GM12878 (cell line): ENCODE measurements at regions not wholly inside any gene's neighbourhood (a gene's known extent, or its start where the extent isn't known, plus 50 kb on each side); places are given as distances from the start of the nearest gene placed in this dataset.

Experiments used
- ATAC-seq: fragments of 200-7000 bp; cut with Tn5 transposase; 3 replicates; pipeline ENCODE4 v1.9.1; 2020; ENCODE audit warnings: mild to moderate bottlenecking, moderate library complexity
- BruUV-seq: library from RNA; stranded (reverse); fragments of 400-500 nt; replicated peaks from 2 replicates; lab custom pipeline; 2021; lab: Mats Ljungman, UMichigan
- CTCF ChIA-PET: fragments of 300-600 bp; sonication (Branson Sonifier 250); formaldehyde crosslinking; extraction: SDS; loops from one replicate; lab custom pipeline; 2021; ENCODE audit warnings: inconsistent platforms; lab: Yijun Ruan, JAX
- POLR2A ChIA-PET: fragments of 350-600 bp; formaldehyde crosslinking; extraction: SDS; loops from one replicate; lab custom pipeline; 2021; ENCODE audit warnings: inconsistent platforms; lab: Charles Lee
- RAD21 ChIA-PET: fragments of 300-600 bp; sonication (Branson Sonifier 250); formaldehyde crosslinking; loops from one replicate; lab custom pipeline; 2023; ENCODE audit warnings: antibody characterized with exemption; ENCODE audit not compliant: unreplicated experiment; lab: Charles Lee
- SMC1A ChIA-PET: fragments of 300-600 bp; sonication (Branson Sonifier 250); formaldehyde crosslinking; loops from one replicate; lab custom pipeline; 2023; ENCODE audit not compliant: unreplicated experiment, uncharacterized antibody; lab: Charles Lee
- DNase-seq: peaks from one replicate; pipeline ENCODE4 v3.0.0-alpha.2; 2011; ENCODE audit warnings: low read depth, low spot score
- FAIRE-seq: peaks from 3 replicates; lab custom pipeline; 2011; peaks lifted over from hg19 to GRCh38; lab: Jason Lieb, UNC
- H2AFZ ChIP-seq: 2 replicates; pipeline ENCODE4 v1.6.0; 2011; ENCODE audit warnings: low read depth, low read length, control low read depth; ENCODE audit not compliant: control insufficient read depth
- H3K27ac ChIP-seq: 2 replicates; pipeline ENCODE4 v1.5.1; 2011; ENCODE audit warnings: control low read depth; ENCODE audit not compliant: control insufficient read depth, insufficient read depth
- H3K27me3 ChIP-seq, 2 experiments: replicated peaks in 1 of 2; 2 replicates each; pipeline versions ENCODE4 v1.6.0 to v1.6.1; 2011; ENCODE audit warnings: low read length in 1 of 2; ENCODE audit not compliant: control insufficient read depth in 2 of 2, insufficient read depth in 2 of 2
- H3K36me3 ChIP-seq, 2 experiments: 2 replicates each; pipeline ENCODE4 v1.5.1; 2011; ENCODE audit warnings: low read length in 1 of 2; ENCODE audit not compliant: control insufficient read depth in 2 of 2, insufficient read depth in 2 of 2
- H3K4me1 ChIP-seq: 2 replicates; pipeline ENCODE4 v1.6.1; 2011; ENCODE audit warnings: mild to moderate bottlenecking, low read length, moderate library complexity, mixed read lengths; ENCODE audit not compliant: control insufficient read depth, insufficient read depth
- H3K4me2 ChIP-seq: 2 replicates; pipeline ENCODE4 v1.6.0; 2011; ENCODE audit warnings: control low read depth; ENCODE audit not compliant: control insufficient read depth, insufficient read depth
- H3K4me3 ChIP-seq: fragments of 200-600 bp; sonication (generic); 2 replicates; pipeline ENCODE4 v1.5.1; 2016
- H3K79me2 ChIP-seq: 2 replicates; pipeline ENCODE4 v1.6.0; 2011; ENCODE audit warnings: low read length; ENCODE audit not compliant: control insufficient read depth, insufficient read depth
- H3K9ac ChIP-seq: 2 replicates; pipeline ENCODE4 v1.8.0; 2011; ENCODE audit warnings: low read length, control low read depth, mixed read lengths; ENCODE audit not compliant: control insufficient read depth, insufficient read depth
- H3K9me3 ChIP-seq: replicated peaks from 3 replicates; pipeline ENCODE4 v1.5.1; 2011; ENCODE audit warnings: mild to moderate bottlenecking, low read length; ENCODE audit not compliant: control insufficient read depth, insufficient read depth
- H4K20me1 ChIP-seq: 2 replicates; pipeline ENCODE4 v1.6.0; 2011; ENCODE audit not compliant: control insufficient read depth, insufficient read depth
- CBFB ChIP-seq: IDR thresholded peaks from 2 replicates; pipeline ENCODE4 v1.6.1; 2016; ENCODE audit warnings: antibody characterized with exemption, low read depth
- CBX3 ChIP-seq: fragments of 200-600 bp; sonication (generic); IDR thresholded peaks from 2 replicates; pipeline ENCODE4 v1.6.1; 2016; ENCODE audit warnings: low read depth, borderline replicate concordance
- CEBPZ ChIP-seq: fragments of 150-350 bp; IDR thresholded peaks from 2 replicates; pipeline ENCODE4 v1.6.1; 2016; ENCODE audit warnings: low read depth, low read length
- MAX ChIP-seq: IDR thresholded peaks from 2 replicates; pipeline ENCODE4 v1.6.1; 2012; ENCODE audit warnings: low read depth, low read length, improper control_type of control experiment
- MEF2A ChIP-seq: IDR thresholded peaks from 2 replicates; pipeline ENCODE4 v1.6.1; 2011; ENCODE audit warnings: low read depth, mild to moderate bottlenecking, low read length, moderate library complexity; ENCODE audit not compliant: insufficient read depth
- NBN ChIP-seq: fragments of 450-650 bp; IDR thresholded peaks from 2 replicates; pipeline ENCODE4 v1.6.1; 2016
- PAX5 ChIP-seq: IDR thresholded peaks from 2 replicates; pipeline ENCODE4 v1.6.1; 2011; ENCODE audit warnings: low read depth, low read length, borderline replicate concordance
- PML ChIP-seq: IDR thresholded peaks from 2 replicates; pipeline ENCODE4 v1.6.1; 2012; ENCODE audit warnings: low read length, inconsistent platforms
- POU2F2 ChIP-seq: IDR thresholded peaks from 3 replicates; pipeline ENCODE4 v1.6.1; 2011; ENCODE audit warnings: low read depth, mild to moderate bottlenecking, low read length, borderline replicate concordance
- RAD51 ChIP-seq: fragments of 450-650 bp; IDR thresholded peaks from 2 replicates; pipeline ENCODE4 v1.6.1; 2016; ENCODE audit warnings: moderate library complexity, mild to moderate bottlenecking, inconsistent platforms
- SMAD5 ChIP-seq: IDR thresholded peaks from 2 replicates; pipeline ENCODE4 v1.6.1; 2016; ENCODE audit warnings: antibody characterized with exemption, low read depth
- STAT3 ChIP-seq: IDR thresholded peaks from 2 replicates; pipeline ENCODE4 v1.6.1; 2011; ENCODE audit warnings: low read depth, low read length, improper control_type of control experiment
- SUZ12 ChIP-seq: fragments of 200-600 bp; sonication (generic); IDR thresholded peaks from one replicate; pipeline ENCODE4 v1.6.1; 2018; ENCODE audit warnings: antibody characterized with exemption, mild to moderate bottlenecking; ENCODE audit not compliant: unreplicated experiment
- TCF12 ChIP-seq: IDR thresholded peaks from 2 replicates; pipeline ENCODE4 v1.6.1; 2011; ENCODE audit warnings: low read depth, mild to moderate bottlenecking, low read length
- ZSCAN29 ChIP-seq: fragments of 450-650 bp; IDR thresholded peaks from 2 replicates; pipeline ENCODE4 v1.6.1; 2017; ENCODE audit warnings: mild to moderate bottlenecking, moderate library complexity
- WGBS: methylation state at CpG from one replicate; pipeline ENCODE4 v1.1.6; 2016; ENCODE audit warnings: low lambda C conversion rate; ENCODE audit not compliant: insufficient replicate concordance, insufficient coverage; ENCODE audit errors: missing lambda C conversion rate; 5-methylcytosine and 5-hydroxymethylcytosine counted together
- in situ Hi-C: fragments of 300-500 bp; cut with MboI; formaldehyde crosslinking; loops from 9 replicates; pipeline ENCODE4 v1.14.3; 2018; ENCODE audit warnings: mixed read lengths
- intact Hi-C: fragments of 100-400 bp; cut with micrococcal nuclease; formaldehyde crosslinking; loops from one replicate; pipeline ENCODE4 v1.14.2; 2022; ENCODE audit not compliant: unreplicated experiment
- TF ChIP-seq, protein P1 (sequence below): IDR thresholded peaks from 2 replicates; pipeline ENCODE4 v1.6.1; 2011; ENCODE audit warnings: low read depth, low read length, improper control_type of control experiment, borderline replicate concordance
- TF ChIP-seq, protein P2 (sequence below): fragments of 450-650 bp; IDR thresholded peaks from 2 replicates; pipeline ENCODE4 v1.6.1; 2017; ENCODE audit warnings: mild to moderate bottlenecking, low read depth, inconsistent platforms; ENCODE audit not compliant: poor library complexity, severe bottlenecking

- no peak overlapping the region for H3K4me2 ChIP-seq
- H3K27me3 ChIP-seq, result no peaks in the 10 kb centered on the region
- BruUV-seq, result no TSS peak
- no peaks in the 10 kb centered on the region for H3K36me3 ChIP-seq
- H3K4me1 ChIP-seq, result no peaks in the 10 kb centered on the region
- H3K9me3 ChIP-seq, result no peaks in the 10 kb centered on the region; the same call in 2 of the 3 replicates
- ChIA-PET RAD21 (no interaction called here), SMC1A (no interaction called here), POLR2A (no interaction called here), CTCF (no interaction called here)
- H3K79me2 ChIP-seq, result no peaks in the 10 kb centered on the region
- no peak overlapping the region for H3K27ac ChIP-seq
- no peak for DNase-seq
- H3K9ac ChIP-seq, result no peak overlapping the region
- no peak overlapping the region for H3K4me3 ChIP-seq
- no peak for ATAC-seq
- intact Hi-C loops, result no loop called here
- in situ Hi-C loops, result no loop called here
- no peaks in the 10 kb centered on the region for H4K20me1 ChIP-seq
- no peak overlapping the region for H2AFZ ChIP-seq
- 35% methylated on average over 19 of the region's 19 CpGs for WGBS
- no peak for FAIRE-seq
- TF ChIP-seq SMAD5, result no peak
- TF ChIP-seq, protein P1, sequence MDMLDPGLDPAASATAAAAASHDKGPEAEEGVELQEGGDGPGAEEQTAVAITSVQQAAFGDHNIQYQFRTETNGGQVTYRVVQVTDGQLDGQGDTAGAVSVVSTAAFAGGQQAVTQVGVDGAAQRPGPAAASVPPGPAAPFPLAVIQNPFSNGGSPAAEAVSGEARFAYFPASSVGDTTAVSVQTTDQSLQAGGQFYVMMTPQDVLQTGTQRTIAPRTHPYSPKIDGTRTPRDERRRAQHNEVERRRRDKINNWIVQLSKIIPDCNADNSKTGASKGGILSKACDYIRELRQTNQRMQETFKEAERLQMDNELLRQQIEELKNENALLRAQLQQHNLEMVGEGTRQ, result no peak
- TF ChIP-seq NBN, result no peak
- no peak for TF ChIP-seq CEBPZ
- no peak for TF ChIP-seq CBFB
- no peak for TF ChIP-seq MAX
- no peak for TF ChIP-seq STAT3
- no peak for TF ChIP-seq ZSCAN29
- TF ChIP-seq RAD51, result no peak
- TF ChIP-seq MEF2A, result no peak
- no peak for TF ChIP-seq POU2F2
- no peak for TF ChIP-seq PAX5
- no peak for TF ChIP-seq PML
- no peak for TF ChIP-seq TCF12
- no peak for TF ChIP-seq SUZ12
- TF ChIP-seq, protein P2, sequence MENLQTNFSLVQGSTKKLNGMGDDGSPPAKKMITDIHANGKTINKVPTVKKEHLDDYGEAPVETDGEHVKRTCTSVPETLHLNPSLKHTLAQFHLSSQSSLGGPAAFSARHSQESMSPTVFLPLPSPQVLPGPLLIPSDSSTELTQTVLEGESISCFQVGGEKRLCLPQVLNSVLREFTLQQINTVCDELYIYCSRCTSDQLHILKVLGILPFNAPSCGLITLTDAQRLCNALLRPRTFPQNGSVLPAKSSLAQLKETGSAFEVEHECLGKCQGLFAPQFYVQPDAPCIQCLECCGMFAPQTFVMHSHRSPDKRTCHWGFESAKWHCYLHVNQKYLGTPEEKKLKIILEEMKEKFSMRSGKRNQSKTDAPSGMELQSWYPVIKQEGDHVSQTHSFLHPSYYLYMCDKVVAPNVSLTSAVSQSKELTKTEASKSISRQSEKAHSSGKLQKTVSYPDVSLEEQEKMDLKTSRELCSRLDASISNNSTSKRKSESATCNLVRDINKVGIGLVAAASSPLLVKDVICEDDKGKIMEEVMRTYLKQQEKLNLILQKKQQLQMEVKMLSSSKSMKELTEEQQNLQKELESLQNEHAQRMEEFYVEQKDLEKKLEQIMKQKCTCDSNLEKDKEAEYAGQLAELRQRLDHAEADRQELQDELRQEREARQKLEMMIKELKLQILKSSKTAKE, result no peak
- TF ChIP-seq CBX3, result no peak
Observed at GRCh38 chr11:135036488-135037297, 624.7 kb upstream of the B3GAT1 start.
